Muscle of leg (tissue), 3 donors: ENCODE measurements at regions not wholly inside any gene's neighbourhood (a gene's known extent, or its start where the extent isn't known, plus 50 kb on each side); places are given as distances from the start of the nearest gene placed in this dataset.
A peak's percentile ranks its signal among the peaks of the same experiment; 100 is the strongest.

ENCODE experiments used
- DNase-seq: peaks from one replicate; pipeline ENCODE4 v3.0.0; 2013
- H3K27ac ChIP-seq: one replicate; pipeline ENCODE4 v1.5.1; 2013; ENCODE audit warnings: mild to moderate bottlenecking, low read length, control low read depth
- H3K27me3 ChIP-seq: one replicate; pipeline ENCODE4 v1.6.1; 2013; ENCODE audit warnings: low read length; ENCODE audit not compliant: control insufficient read depth, insufficient read depth
- H3K36me3 ChIP-seq: one replicate; pipeline ENCODE4 v1.6.1; 2013; ENCODE audit warnings: low read length; ENCODE audit not compliant: control insufficient read depth, insufficient read depth
- H3K4me1 ChIP-seq: one replicate; pipeline ENCODE4 v1.6.1; 2013; ENCODE audit warnings: low read length; ENCODE audit not compliant: control insufficient read depth, insufficient read depth
- H3K4me3 ChIP-seq: one replicate; pipeline ENCODE4 v1.5.1; 2013; ENCODE audit warnings: low read length, control low read depth
- H3K9me3 ChIP-seq: replicated peaks from 2 replicates; pipeline ENCODE4 v1.6.1; 2013; ENCODE audit warnings: low read depth, low read length; ENCODE audit not compliant: control insufficient read depth
- WGBS: methylation state at CpG from one replicate; pipeline ENCODE4 v1.1.5; 2013; ENCODE audit warnings: missing lambda C conversion rate; ENCODE audit not compliant: insufficient coverage; 5-methylcytosine and 5-hydroxymethylcytosine counted together

- Histone ChIP-seq H3K9me3 (no peaks in the 10 kb centered on the region), H3K27ac (no peak overlapping the region), H3K4me3 (no peak overlapping the region), H3K36me3 (no peaks in the 10 kb centered on the region), H3K27me3 (no peaks in the 10 kb centered on the region), H3K4me1 (no peaks in the 10 kb centered on the region)
- WGBS, result 68% methylated on average over 4 of the region's 4 CpGs
- no peak for DNase-seq
Measured at GRCh38 chr3:190222916-190223315, 99.3 kb downstream of the CLDN1 start.

- H3K9me3 ChIP-seq, result no peaks in the 10 kb centered on the region
- no peaks in the 10 kb centered on the region for H3K4me1 ChIP-seq
- no peak for DNase-seq
- no peak overlapping the region for H3K4me3 ChIP-seq
- no peaks in the 10 kb centered on the region for H3K27me3 ChIP-seq
- no peak overlapping the region for H3K27ac ChIP-seq
- 70% methylated on average over 3 of the region's 3 CpGs for WGBS
- no peaks in the 10 kb centered on the region for H3K36me3 ChIP-seq
Measured at GRCh38 chr3:190222360-190222759, 99.9 kb downstream of the CLDN1 start.

GRCh38 chr3:190220362-190220761 is 99.7 kb upstream of the P3H2 start:
- DNase-seq, result no peak
- WGBS, result no CpG with 5 or more reads among the region's 1 CpG
- H3K27ac ChIP-seq, result no peak overlapping the region
- H3K9me3 ChIP-seq, result no peaks in the 10 kb centered on the region
- no peaks in the 10 kb centered on the region for H3K27me3 ChIP-seq
- H3K4me3 ChIP-seq, result no peak overlapping the region
- no peaks in the 10 kb centered on the region for H3K36me3 ChIP-seq
- H3K4me1 ChIP-seq, result no peaks in the 10 kb centered on the region

- WGBS, result no CpG with 5 or more reads among the region's 3 CpGs
- Histone ChIP-seq H3K9me3 (no peaks in the 10 kb centered on the region), H3K4me1 (no peaks in the 10 kb centered on the region), H3K27me3 (no peaks in the 10 kb centered on the region), H3K4me3 (no peak overlapping the region), H3K36me3 (no peaks in the 10 kb centered on the region), H3K27ac (no peak overlapping the region)
- no peak for DNase-seq
Measured at GRCh38 chr3:190217081-190217480, 96.4 kb upstream of the P3H2 start.

- no peaks in the 10 kb centered on the region for H3K27me3 ChIP-seq
- no peaks in the 10 kb centered on the region for H3K4me1 ChIP-seq
- H3K27ac ChIP-seq, result no peak overlapping the region
- no peak for DNase-seq
- no peaks in the 10 kb centered on the region for H3K9me3 ChIP-seq
- no peaks in the 10 kb centered on the region for H3K36me3 ChIP-seq
- H3K4me3 ChIP-seq, result no peak overlapping the region
Measured at GRCh38 chr3:190213727-190214126, 93.0 kb upstream of the P3H2 start.

GRCh38 chr3:190210608-190211007 is 89.9 kb upstream of the P3H2 start:
- H3K36me3 ChIP-seq, result no peaks in the 10 kb centered on the region
- WGBS, result no CpG with 5 or more reads among the region's 1 CpG
- no peak overlapping the region for H3K4me3 ChIP-seq
- H3K27me3 ChIP-seq, result no peaks in the 10 kb centered on the region
- no peak for DNase-seq
- H3K4me1 ChIP-seq, result no peaks in the 10 kb centered on the region
- no peak overlapping the region for H3K27ac ChIP-seq
- H3K9me3 ChIP-seq, result no peaks in the 10 kb centered on the region

- Histone ChIP-seq H3K36me3 (no peaks in the 10 kb centered on the region), H3K27me3 (no peaks in the 10 kb centered on the region), H3K9me3 (no peaks in the 10 kb centered on the region), H3K27ac (no peak overlapping the region), H3K4me1 (no peaks in the 10 kb centered on the region), H3K4me3 (no peak overlapping the region)
- WGBS, result no CpG with 5 or more reads among the region's 1 CpG
- no peak for DNase-seq
Measured at GRCh38 chr3:190209533-190209932, 88.8 kb upstream of the P3H2 start.

- no peaks in the 10 kb centered on the region for H3K27me3 ChIP-seq
- H3K4me1 ChIP-seq, result no peaks in the 10 kb centered on the region
- no peak overlapping the region for H3K4me3 ChIP-seq
- WGBS, result no CpG with 5 or more reads among the region's 1 CpG
- no peaks in the 10 kb centered on the region for H3K36me3 ChIP-seq
- DNase-seq, result no peak
- no peaks in the 10 kb centered on the region for H3K9me3 ChIP-seq
- H3K27ac ChIP-seq, result no peak overlapping the region
Measured at GRCh38 chr3:190208196-190208595, 87.5 kb upstream of the P3H2 start.

- Histone ChIP-seq H3K36me3 (no peaks in the 10 kb centered on the region), H3K4me1 (no peaks in the 10 kb centered on the region), H3K27me3 (no peaks in the 10 kb centered on the region), H3K4me3 (no peak overlapping the region), H3K9me3 (no peaks in the 10 kb centered on the region), H3K27ac (no peak overlapping the region)
- WGBS, result 40% methylated on average over 1 of the region's 1 CpG
- DNase-seq, result no peak
Measured at GRCh38 chr3:190205739-190206138, 85.0 kb upstream of the P3H2 start.

GRCh38 chr3:190204200-190204599 is 83.5 kb upstream of the P3H2 start:
- WGBS, result 100% methylated on average over 3 of the region's 3 CpGs
- Histone ChIP-seq H3K9me3 (no peaks in the 10 kb centered on the region), H3K4me1 (no peaks in the 10 kb centered on the region)

GRCh38 chr3:190197346-190197763 is 76.7 kb upstream of the P3H2 start:
- no peaks in the 10 kb centered on the region for H3K27me3 ChIP-seq
- peak; percentile 86 for DNase-seq
- H3K9me3 ChIP-seq, result no peaks in the 10 kb centered on the region
- no peaks in the 10 kb centered on the region for H3K36me3 ChIP-seq
- WGBS, result 48% methylated on average over 2 of the region's 3 CpGs
- H3K4me1 ChIP-seq, result peaks cover 5% of the 10 kb centered on the region
- H3K4me3 ChIP-seq, result no peak overlapping the region
- H3K27ac ChIP-seq, result peak overlapping the region; percentile 26

More at GRCh38 chr3:190204200-190204599, 83.5 kb upstream of the P3H2 start:
- Histone ChIP-seq H3K36me3 (no peaks in the 10 kb centered on the region), H3K27ac (no peak overlapping the region), H3K27me3 (no peaks in the 10 kb centered on the region), H3K4me3 (no peak overlapping the region)
- DNase-seq, result no peak
